Astrocyte (in vitro differentiated cells and primary cell): ENCODE measurements at regions not wholly inside any gene's neighbourhood (a gene's known extent, or its start where the extent isn't known, plus 50 kb on each side); places are given as distances from the start of the nearest gene placed in this dataset.

ENCODE experiments used
- DNase-seq: peaks from one replicate; pipeline ENCODE4 v3.0.0-alpha.2; 2010; ENCODE audit warnings: low read depth
- FAIRE-seq: peaks from 2 replicates; lab custom pipeline; 2011; peaks lifted over from hg19 to GRCh38; lab: Jason Lieb, UNC
- H2AFZ ChIP-seq: 2 replicates; pipeline ENCODE4 v1.6.0; 2012; ENCODE audit warnings: low read depth, low read length, inconsistent platforms
- H3K27ac ChIP-seq: 2 replicates; pipeline ENCODE4 v1.5.1; 2011; ENCODE audit warnings: low read depth, low read length, inconsistent platforms
- H3K27me3 ChIP-seq: 2 replicates; pipeline ENCODE4 v1.6.0; 2011; ENCODE audit warnings: low read length, inconsistent platforms; ENCODE audit not compliant: insufficient read depth
- H3K36me3 ChIP-seq: 2 replicates; pipeline ENCODE4 v1.5.1; 2011; ENCODE audit warnings: low read length, inconsistent platforms; ENCODE audit not compliant: insufficient read depth
- H3K4me1 ChIP-seq: 2 replicates; pipeline ENCODE4 v1.5.1; 2011; ENCODE audit warnings: low read length, inconsistent platforms; ENCODE audit not compliant: insufficient read depth
- H3K4me2 ChIP-seq: 2 replicates; pipeline ENCODE4 v1.6.0; 2012; ENCODE audit warnings: low read length, inconsistent platforms
- H3K4me3 ChIP-seq: 2 replicates; pipeline ENCODE4 v1.5.1; 2011; ENCODE audit warnings: low read depth, mild to moderate bottlenecking, low read length, inconsistent platforms; ENCODE audit not compliant: insufficient read depth
- H3K79me2 ChIP-seq: 2 replicates; pipeline ENCODE4 v1.6.0; 2012; ENCODE audit warnings: mild to moderate bottlenecking, low read length, inconsistent platforms; ENCODE audit not compliant: insufficient read depth
- H3K9ac ChIP-seq: 2 replicates; pipeline ENCODE4 v1.6.0; 2012; ENCODE audit warnings: mild to moderate bottlenecking, low read length, inconsistent platforms
- H3K9me3 ChIP-seq: 2 replicates; pipeline ENCODE4 v1.5.1; 2012; ENCODE audit warnings: low read depth, mild to moderate bottlenecking, low read length, inconsistent platforms; ENCODE audit not compliant: insufficient read depth
- H4K20me1 ChIP-seq: 2 replicates; pipeline ENCODE4 v1.6.0; 2012; ENCODE audit warnings: low read length, inconsistent platforms; ENCODE audit not compliant: insufficient read depth
- H3K27ac Mint-ChIP-seq: one replicate; pipeline ENCODE4 v1.8.0; 2021; ENCODE audit warnings: mild to moderate bottlenecking, mixed read lengths; ENCODE audit not compliant: unreplicated experiment
- H3K27me3 Mint-ChIP-seq: one replicate; pipeline ENCODE4 v1.8.0; 2021; ENCODE audit warnings: low read depth, mixed read lengths; ENCODE audit not compliant: unreplicated experiment
- H3K36me3 Mint-ChIP-seq: one replicate; pipeline ENCODE4 v1.8.0; 2021; ENCODE audit warnings: low read depth, mixed read lengths; ENCODE audit not compliant: unreplicated experiment
- H3K4me1 Mint-ChIP-seq: one replicate; pipeline ENCODE4 v1.8.0; 2021; ENCODE audit warnings: low read depth, mixed read lengths; ENCODE audit not compliant: unreplicated experiment
- H3K4me3 Mint-ChIP-seq: one replicate; pipeline ENCODE4 v1.8.0; 2021; ENCODE audit warnings: mild to moderate bottlenecking, moderate library complexity, mixed read lengths; ENCODE audit not compliant: unreplicated experiment
- H3K9me3 Mint-ChIP-seq: one replicate; pipeline ENCODE4 v1.8.0; 2021; ENCODE audit warnings: mild to moderate bottlenecking, mixed read lengths; ENCODE audit not compliant: unreplicated experiment
- CTCF ChIP-seq: IDR thresholded peaks from 2 replicates; pipeline ENCODE4 v1.5.1; 2011; ENCODE audit warnings: low read depth, mild to moderate bottlenecking, inconsistent platforms, low read length, moderate library complexity; ENCODE audit not compliant: insufficient read depth
- EZH2 ChIP-seq: IDR thresholded peaks from 2 replicates; pipeline ENCODE4 v1.6.1; 2012; ENCODE audit warnings: mild to moderate bottlenecking, low read length, inconsistent platforms; ENCODE audit not compliant: insufficient read depth

- H3K4me1 ChIP-seq = peaks cover 13% of the 10 kb centered on the region
- no peak overlapping the region for H3K4me3 ChIP-seq
- TF ChIP-seq EZH2 (no peak), CTCF (no peak)
- H3K27ac Mint-ChIP-seq = peak overlapping the region; percentile 42
- no peaks in the 10 kb centered on the region for H3K36me3 ChIP-seq
- H3K4me1 Mint-ChIP-seq = peaks cover 35% of the 10 kb centered on the region
- no peak overlapping the region for H3K27ac ChIP-seq
- H4K20me1 ChIP-seq = no peaks in the 10 kb centered on the region
- H3K9ac ChIP-seq = no peak overlapping the region
- H3K36me3 Mint-ChIP-seq = no peaks in the 10 kb centered on the region
- FAIRE-seq (no peak), DNase-seq (no peak)
- H3K9me3 ChIP-seq = no peaks in the 10 kb centered on the region
- peaks cover 3% of the 10 kb centered on the region for H3K9me3 Mint-ChIP-seq
- H3K4me2 ChIP-seq = peak overlapping the region; percentile 44
- no peak overlapping the region for H3K4me3 Mint-ChIP-seq
- H3K27me3 ChIP-seq = no peaks in the 10 kb centered on the region
- no peaks in the 10 kb centered on the region for H3K79me2 ChIP-seq
- H3K27me3 Mint-ChIP-seq = peaks cover 1% of the 10 kb centered on the region
- H2AFZ ChIP-seq = no peak overlapping the region
Measured at GRCh38 chr3:43857361-43858293, 166.9 kb downstream of the ABHD5 start.

- H3K4me2 ChIP-seq = peak overlapping the region; percentile 44
- no peaks in the 10 kb centered on the region for H4K20me1 ChIP-seq
- H3K27ac ChIP-seq = no peak overlapping the region
- no peak for TF ChIP-seq EZH2
- no peak for TF ChIP-seq CTCF
- Mint-ChIP-seq H3K27me3 (peaks cover 2% of the 10 kb centered on the region), H3K4me3 (no peak overlapping the region), H3K27ac (no peak overlapping the region), H3K9me3 (peaks cover 3% of the 10 kb centered on the region), H3K4me1 (peaks cover 35% of the 10 kb centered on the region), H3K36me3 (no peaks in the 10 kb centered on the region)
- no peak overlapping the region for H3K4me3 ChIP-seq
- FAIRE-seq (no peak), DNase-seq (no peak)
- no peak overlapping the region for H2AFZ ChIP-seq
- H3K9ac ChIP-seq = no peak overlapping the region
- H3K9me3 ChIP-seq = no peaks in the 10 kb centered on the region
- H3K4me1 ChIP-seq = peaks cover 13% of the 10 kb centered on the region
- H3K27me3 ChIP-seq = no peaks in the 10 kb centered on the region
- H3K79me2 ChIP-seq = no peaks in the 10 kb centered on the region
- H3K36me3 ChIP-seq = no peaks in the 10 kb centered on the region
Measured at GRCh38 chr3:43858294-43858701, 167.6 kb downstream of the ABHD5 start.

DNA sequence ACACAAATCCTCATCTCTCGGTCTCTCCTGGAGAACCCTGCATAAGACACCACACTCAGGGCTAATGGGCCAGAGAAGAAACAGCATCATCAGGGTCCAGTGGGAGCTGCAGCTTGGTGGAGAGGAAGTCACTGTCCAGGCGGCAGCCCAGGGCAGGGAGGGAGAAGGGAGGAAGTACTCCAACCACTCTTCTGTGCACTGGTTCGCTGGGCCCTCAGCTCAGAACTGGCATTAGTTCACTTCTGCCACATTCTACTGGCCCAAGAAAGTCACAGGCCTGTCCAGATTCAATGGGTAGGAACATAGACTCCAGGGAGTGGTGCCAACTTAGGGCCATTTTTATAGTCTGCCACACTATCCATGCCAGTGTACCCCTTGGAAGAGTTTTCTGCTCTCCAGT is 169.0 kb downstream of the ABHD5 start:
- no peaks in the 10 kb centered on the region for H3K9me3 ChIP-seq

More for the DNA sequence above, 169.0 kb downstream of the ABHD5 start:
- TF ChIP-seq CTCF (no peak), EZH2 (no peak)
- Histone ChIP-seq H3K27ac (no peak overlapping the region), H3K4me2 (no peak overlapping the region), H3K79me2 (no peaks in the 10 kb centered on the region), H2AFZ (no peak overlapping the region), H3K4me1 (peaks cover 13% of the 10 kb centered on the region), H3K4me3 (no peak overlapping the region), H3K36me3 (no peaks in the 10 kb centered on the region), H3K9ac (no peak overlapping the region), H4K20me1 (no peaks in the 10 kb centered on the region), H3K27me3 (no peaks in the 10 kb centered on the region)
- DNase-seq (no peak), FAIRE-seq (no peak)
- Mint-ChIP-seq H3K4me3 (no peak overlapping the region), H3K4me1 (peaks cover 26% of the 10 kb centered on the region), H3K36me3 (peaks cover 2% of the 10 kb centered on the region), H3K9me3 (peaks cover 3% of the 10 kb centered on the region), H3K27ac (no peak overlapping the region), H3K27me3 (peaks cover 5% of the 10 kb centered on the region)
